ENCODE measurements at regions not wholly inside any gene's neighbourhood (a gene's known extent, or its start where the extent isn't known, plus 50 kb on each side); places are given as distances from the start of the nearest gene placed in this dataset.

- TF ChIP-seq CTCF (IDR thresholded peaks at IDR 0.05): no peak
- TF ChIP-seq EP300 (IDR thresholded peaks at IDR 0.05; ENCODE audit: low read depth): no peak
- TF ChIP-seq POLR2A (IDR thresholded peaks at IDR 0.05): no peak
- no peak for TF ChIP-seq POLR2AphosphoS5 (IDR thresholded peaks at IDR 0.05)
Observed at GRCh38 chr21:34217263-34217662, 143.9 kb downstream of the MRPS6 start.
